Naive B cell (primary cell): ENCODE measurements at regions not wholly inside any gene's neighbourhood (a gene's known extent, or its start where the extent isn't known, plus 50 kb on each side); places are given as distances from the start of the nearest gene placed in this dataset.
"Not testable (repeated sequence)": the region's sequence is repeated elsewhere in the genome, so short reads cannot be mapped to it uniquely, and the experiment has no call there.

Experiments used
- ATAC-seq, 2 donors: fragments of 150-1000 bp; cut with Tn5 transposase; 2 replicates each; pipeline ENCODE4 v1.10.0; 2021; ENCODE audit warnings: low read depth in 2 of 2, mild to moderate bottlenecking in 2 of 2, moderate library complexity in 2 of 2
- DNase-seq: peaks from one replicate; pipeline ENCODE4 v3.0.0; 2022
- H3K27ac Mint-ChIP-seq, 6 donors: one replicate each; pipeline ENCODE4 v1.8.0; 2020 to 2022; ENCODE audit warnings: mild to moderate bottlenecking in 6 of 6, mixed read lengths in 6 of 6, moderate library complexity in 5 of 6, inconsistent platforms in 2 of 6
- H3K27me3 Mint-ChIP-seq, 3 donors: one replicate each; pipeline ENCODE4 v1.8.0; 2021 to 2022; ENCODE audit warnings: mixed read lengths in 3 of 3, mild to moderate bottlenecking in 1 of 3
- H3K36me3 Mint-ChIP-seq, 2 donors: one replicate each; pipeline ENCODE4 v1.8.0; 2020 to 2022; ENCODE audit warnings: mixed read lengths in 2 of 2, inconsistent platforms in 1 of 2, mild to moderate bottlenecking in 1 of 2
- H3K4me1 Mint-ChIP-seq, 3 donors: one replicate each; pipeline ENCODE4 v1.8.0; 2020 to 2022; ENCODE audit warnings: mixed read lengths in 3 of 3, inconsistent platforms in 1 of 3, mild to moderate bottlenecking in 1 of 3, moderate library complexity in 1 of 3
- H3K4me3 Mint-ChIP-seq, 8 donors: one replicate each; pipeline ENCODE4 v1.8.0; 2020 to 2022; ENCODE audit warnings: mild to moderate bottlenecking in 8 of 8, mixed read lengths in 8 of 8, moderate library complexity in 8 of 8, inconsistent platforms in 2 of 8
- H3K9me3 Mint-ChIP-seq, 7 donors: one replicate each; pipeline ENCODE4 v1.8.0; 2020 to 2022; ENCODE audit warnings: mixed read lengths in 7 of 7, mild to moderate bottlenecking in 5 of 7, inconsistent platforms in 2 of 7, moderate library complexity in 1 of 7

- Mint-ChIP-seq H3K4me1 (no peaks in the 10 kb centered on the region), H3K9me3 (no peaks in the 10 kb centered on the region), H3K4me3 (no peak overlapping the region), H3K36me3 (no peaks in the 10 kb centered on the region), H3K27me3 (no peaks in the 10 kb centered on the region), H3K27ac (no peak overlapping the region)
- ATAC-seq (no peak), DNase-seq (no peak)
Measured at GRCh38 chr12:59517522-59517921, 78.3 kb upstream of the SLC16A7 start.

- ATAC-seq: peak; percentile 53 to 75
- Mint-ChIP-seq H3K4me3 (peak overlapping the region in 4 of 8 donors; percentile 1 to 59 (median 28)), H3K36me3 (no peaks in the 10 kb centered on the region), H3K9me3 (peaks cover 0 to 2% (median 0%) of the 10 kb centered on the region in 7 donors), H3K27me3 (no peaks in the 10 kb centered on the region), H3K27ac (peak overlapping the region in 4 of 6 donors; percentile 31 to 74 (median 45)), H3K4me1 (peaks cover 18 to 20% (median 19%) of the 10 kb centered on the region in 3 donors)
- peak; percentile 9 for DNase-seq
Measured at GRCh38 chr12:59500915-59501314, 94.9 kb upstream of the SLC16A7 start.

DNA sequence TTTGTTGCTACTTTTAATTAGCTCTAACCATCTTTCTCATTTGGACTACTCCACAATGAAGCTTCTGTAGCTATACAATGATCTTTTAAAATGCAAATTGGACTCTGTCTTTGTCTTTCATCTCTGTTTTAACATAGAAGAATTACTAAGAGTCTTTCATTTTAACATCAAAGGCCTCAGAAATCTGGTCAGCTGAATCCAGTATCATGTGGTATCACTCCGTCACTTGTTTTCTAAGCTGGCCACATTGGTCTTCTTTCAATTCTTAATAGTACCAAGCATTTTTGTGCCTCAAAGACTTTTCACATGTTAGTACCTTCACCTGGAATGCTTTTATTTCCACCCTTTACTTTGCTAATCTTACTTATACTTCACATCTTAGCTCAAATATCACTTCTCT lies 95.5 kb upstream of the SLC16A7 start:
- Mint-ChIP-seq H3K27ac (peak overlapping the region in 5 of 6 donors; percentile 35 to 85 (median 73)), H3K4me1 (peaks cover 18 to 20% (median 19%) of the 10 kb centered on the region in 3 donors), H3K36me3 (no peaks in the 10 kb centered on the region), H3K4me3 (peak overlapping the region in 4 of 8 donors; percentile 1 to 68 (median 6)), H3K27me3 (no peaks in the 10 kb centered on the region), H3K9me3 (peaks cover 0 to 2% (median 0%) of the 10 kb centered on the region in 7 donors)
- ATAC-seq (no peak), DNase-seq (no peak)

DNA sequence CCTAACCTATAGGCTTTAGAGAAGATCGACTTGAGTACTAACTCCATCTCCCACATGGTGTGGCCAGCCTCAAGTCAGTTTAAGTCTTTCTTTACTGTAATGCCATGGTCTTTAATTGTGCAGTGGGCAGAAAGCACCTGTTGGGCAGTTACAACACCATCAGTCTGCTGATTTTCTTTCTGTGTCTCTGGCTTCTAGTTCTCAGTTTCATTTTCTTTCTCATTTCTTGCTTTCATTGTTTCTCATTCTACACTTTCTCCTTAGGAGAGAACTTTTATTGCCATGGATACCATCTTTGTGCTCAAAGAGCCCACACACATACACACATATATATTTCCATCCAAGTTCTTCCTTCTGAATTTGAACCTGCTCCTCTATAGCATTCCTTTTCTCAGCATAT lies 96.1 kb upstream of the SLC16A7 start:
- Mint-ChIP-seq H3K4me3 (peak overlapping the region in 3 of 8 donors; percentile 10 to 68 (median 42)), H3K9me3 (peaks cover 0 to 2% (median 0%) of the 10 kb centered on the region in 7 donors), H3K27me3 (no peaks in the 10 kb centered on the region), H3K4me1 (peaks cover 22 to 24% (median 24%) of the 10 kb centered on the region in 3 donors), H3K27ac (peak overlapping the region in 4 of 6 donors; percentile 20 to 85 (median 64)), H3K36me3 (no peaks in the 10 kb centered on the region)
- no peak for DNase-seq
- ATAC-seq: peak in 1 of 2 donors; percentile 35

DNA sequence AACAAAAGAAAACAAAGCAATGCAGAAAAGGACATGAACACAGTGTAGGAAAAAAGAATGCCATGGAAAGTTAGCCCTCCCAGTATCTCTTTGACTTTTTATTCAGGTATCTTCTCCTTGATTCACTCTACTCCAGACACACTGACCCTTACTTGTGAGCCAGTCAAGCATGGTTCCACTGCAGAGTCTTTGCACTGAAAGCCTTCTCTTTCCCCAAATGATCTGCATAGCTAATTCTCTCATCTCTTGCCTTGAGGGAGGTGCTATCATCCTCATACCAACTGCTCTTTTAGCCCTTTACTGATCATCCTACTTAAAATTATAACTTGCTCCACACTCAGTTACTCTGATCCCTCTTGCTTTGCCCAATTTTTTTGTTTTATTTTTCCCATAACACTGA lies 101.2 kb upstream of the SLC16A7 start:
- ATAC-seq: peak in 1 of 2 donors; percentile 41
- no peaks in the 10 kb centered on the region for H3K36me3 Mint-ChIP-seq
- no peak for DNase-seq
- no peaks in the 10 kb centered on the region for H3K27me3 Mint-ChIP-seq
- peaks cover 0 to 3% (median 0%) of the 10 kb centered on the region in 7 donors for H3K9me3 Mint-ChIP-seq
- H3K4me3 Mint-ChIP-seq: peak overlapping the region in 1 of 8 donors; percentile 64
- H3K27ac Mint-ChIP-seq: peak overlapping the region in 1 of 6 donors; percentile 5
- peaks cover 18 to 23% (median 20%) of the 10 kb centered on the region in 3 donors for H3K4me1 Mint-ChIP-seq

DNA sequence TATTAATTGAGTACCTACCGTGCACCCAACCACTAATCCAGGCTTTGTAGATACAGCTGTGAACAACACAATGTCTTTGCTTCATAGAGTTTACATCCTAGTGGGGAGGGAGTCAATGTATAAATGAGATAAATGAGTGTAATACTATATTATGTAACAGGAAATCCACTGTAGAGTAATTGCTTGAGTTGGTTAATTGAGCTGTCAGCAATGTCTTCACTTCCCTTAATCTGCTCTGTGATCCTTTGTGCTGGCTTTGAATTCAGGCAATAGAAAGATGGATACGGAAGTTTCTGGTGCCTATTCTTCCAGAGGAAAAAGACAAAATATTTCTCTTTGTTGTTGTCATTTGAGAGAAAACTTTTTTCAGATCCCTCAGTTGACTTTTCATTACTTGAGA lies 104.0 kb upstream of the SLC16A7 start:
- Mint-ChIP-seq H3K27ac (no peak overlapping the region), H3K27me3 (no peaks in the 10 kb centered on the region), H3K36me3 (peaks cover 0 to under 1% of the 10 kb centered on the region in 2 donors), H3K4me3 (no peak overlapping the region), H3K9me3 (peaks cover 0 to 7% (median 2%) of the 10 kb centered on the region in 7 donors), H3K4me1 (peaks cover 15 to 21% (median 17%) of the 10 kb centered on the region in 3 donors)
- ATAC-seq: no peak
- no peak for DNase-seq

DNA sequence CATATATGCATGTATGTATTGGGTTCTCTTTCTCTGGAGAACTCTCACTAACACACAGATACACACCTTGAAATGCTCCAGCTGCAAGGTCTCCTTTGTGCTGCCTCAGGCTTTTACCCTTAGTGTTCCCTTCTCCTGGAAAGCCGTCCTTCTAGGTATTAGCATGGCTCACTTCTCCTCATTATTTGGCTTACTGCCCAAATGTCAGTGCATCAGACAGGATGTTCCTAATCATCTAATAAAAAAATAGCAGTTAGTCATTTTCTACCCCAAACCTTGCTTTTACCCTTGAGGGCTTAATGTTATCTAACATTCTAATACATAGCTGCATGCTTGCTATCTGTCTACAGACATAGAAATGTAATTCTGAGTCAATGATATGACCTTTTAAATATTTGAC lies 109.0 kb upstream of the SLC16A7 start:
- Mint-ChIP-seq H3K4me3 (peak overlapping the region in 2 of 8 donors; percentile 29 to 54), H3K36me3 (peaks cover 0 to 7% of the 10 kb centered on the region in 2 donors), H3K27ac (peak overlapping the region in 2 of 6 donors; percentile 57 to 63), H3K9me3 (peaks cover 2 to 15% (median 9%) of the 10 kb centered on the region in 7 donors), H3K27me3 (no peaks in the 10 kb centered on the region), H3K4me1 (peaks cover 15 to 24% (median 22%) of the 10 kb centered on the region in 3 donors)
- no peak for ATAC-seq
- DNase-seq: no peak

DNA sequence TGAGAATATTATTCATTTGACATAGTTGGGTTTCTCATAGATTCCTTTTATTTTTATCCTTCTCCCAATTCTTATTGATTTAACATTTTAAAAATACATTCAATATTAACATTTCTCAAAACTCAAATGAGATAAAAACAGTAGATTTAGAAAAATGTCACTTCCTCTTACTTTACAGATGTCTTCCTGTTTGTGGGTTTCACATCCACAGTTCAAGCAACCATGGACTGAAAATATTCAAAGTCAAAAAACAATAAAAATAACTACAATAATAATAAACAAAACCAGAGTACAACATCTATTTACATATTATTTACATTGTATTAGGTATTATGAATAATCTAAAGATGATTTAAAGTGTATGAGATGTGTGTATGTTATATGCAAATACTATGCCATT lies 111.3 kb upstream of the SLC16A7 start:
- ATAC-seq: peak; percentile 89 to 96
- H3K27me3 Mint-ChIP-seq: no peaks in the 10 kb centered on the region
- peak overlapping the region in 5 of 8 donors; percentile 0 to 55 (median 15) for H3K4me3 Mint-ChIP-seq
- H3K4me1 Mint-ChIP-seq: peaks cover 14 to 22% (median 22%) of the 10 kb centered on the region in 3 donors
- H3K27ac Mint-ChIP-seq: peak overlapping the region in 3 of 6 donors; percentile 3 to 63 (median 13)
- DNase-seq: peak; percentile 40
- H3K36me3 Mint-ChIP-seq: peaks cover 0 to 7% of the 10 kb centered on the region in 2 donors
- H3K9me3 Mint-ChIP-seq: peaks cover 3 to 15% (median 8%) of the 10 kb centered on the region in 7 donors

DNA sequence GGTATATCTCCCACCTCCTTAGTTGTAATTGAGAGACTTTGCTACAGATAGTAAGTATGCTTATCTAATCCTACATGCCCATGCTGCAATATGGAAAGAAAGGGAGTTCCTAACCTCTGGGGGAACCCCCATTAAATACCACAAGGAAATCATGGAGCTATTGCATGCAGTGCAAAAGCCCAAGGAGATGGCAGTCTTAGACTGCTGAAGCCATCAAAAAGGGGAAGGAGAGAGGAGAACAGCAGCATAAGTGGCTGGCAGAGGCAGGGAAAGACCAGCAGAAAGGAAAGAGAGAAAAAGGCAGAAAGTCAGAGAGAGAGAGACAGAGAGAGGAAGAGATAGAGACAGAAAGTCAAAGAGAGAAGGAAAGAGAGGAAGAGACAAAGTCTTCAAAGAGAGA lies 121.6 kb upstream of the SLC16A7 start:
- H3K4me1 Mint-ChIP-seq: peaks cover 17 to 21% (median 19%) of the 10 kb centered on the region in 3 donors
- peaks cover 0 to 22% (median 6%) of the 10 kb centered on the region in 7 donors for H3K9me3 Mint-ChIP-seq
- not testable (repeated sequence) for DNase-seq, H3K4me3 Mint-ChIP-seq, H3K36me3 Mint-ChIP-seq, H3K27me3 Mint-ChIP-seq, ATAC-seq
- H3K27ac Mint-ChIP-seq: peak overlapping the region in 3 of 6 donors; percentile 2 to 89 (median 62)

GRCh38 chr12:59472273-59472672 lies 123.6 kb upstream of the SLC16A7 start:
- ATAC-seq: peak; percentile 93 to 97
- peaks cover 0 to 4% of the 10 kb centered on the region in 2 donors for H3K36me3 Mint-ChIP-seq
- peak overlapping the region in 6 of 8 donors; percentile 19 to 61 (median 35) for H3K4me3 Mint-ChIP-seq
- DNase-seq: peak; percentile 61
- H3K27ac Mint-ChIP-seq: peak overlapping the region in 4 of 6 donors; percentile 69 to 95 (median 84)
- peaks cover 17 to 21% (median 19%) of the 10 kb centered on the region in 3 donors for H3K4me1 Mint-ChIP-seq
- H3K9me3 Mint-ChIP-seq: peaks cover 0 to 22% (median 8%) of the 10 kb centered on the region in 7 donors
- H3K27me3 Mint-ChIP-seq: no peaks in the 10 kb centered on the region

- peak overlapping the region in 1 of 6 donors; percentile 9 for H3K27ac Mint-ChIP-seq
- H3K27me3 Mint-ChIP-seq: peaks cover 0 to 7% (median 0%) of the 10 kb centered on the region in 3 donors
- DNase-seq (no peak), ATAC-seq (no peak)
- H3K4me3 Mint-ChIP-seq: no peak overlapping the region
- no peaks in the 10 kb centered on the region for H3K36me3 Mint-ChIP-seq
- H3K9me3 Mint-ChIP-seq: no peaks in the 10 kb centered on the region
- no peaks in the 10 kb centered on the region for H3K4me1 Mint-ChIP-seq
Measured at GRCh38 chr12:59459966-59460660, 135.7 kb upstream of the SLC16A7 start.

- ATAC-seq (no peak), DNase-seq (no peak)
- Mint-ChIP-seq H3K9me3 (peaks cover 0 to 14% (median 5%) of the 10 kb centered on the region in 7 donors), H3K4me3 (no peak overlapping the region), H3K27ac (no peak overlapping the region), H3K4me1 (no peaks in the 10 kb centered on the region), H3K27me3 (peaks cover 0 to 6% (median 0%) of the 10 kb centered on the region in 3 donors), H3K36me3 (peaks cover 0 to 5% of the 10 kb centered on the region in 2 donors)
Measured at GRCh38 chr12:59453475-59453874, 142.4 kb upstream of the SLC16A7 start.

- peaks cover 0 to 5% of the 10 kb centered on the region in 2 donors for H3K36me3 Mint-ChIP-seq
- H3K27me3 Mint-ChIP-seq: peaks cover 0 to 6% (median 0%) of the 10 kb centered on the region in 3 donors
- DNase-seq: no peak
- no peak for ATAC-seq
- H3K4me3 Mint-ChIP-seq: no peak overlapping the region
- no peaks in the 10 kb centered on the region for H3K4me1 Mint-ChIP-seq
- H3K9me3 Mint-ChIP-seq: peaks cover 0 to 14% (median 5%) of the 10 kb centered on the region in 7 donors
- no peak overlapping the region for H3K27ac Mint-ChIP-seq
Measured at GRCh38 chr12:59452746-59453145, 143.1 kb upstream of the SLC16A7 start.

DNA sequence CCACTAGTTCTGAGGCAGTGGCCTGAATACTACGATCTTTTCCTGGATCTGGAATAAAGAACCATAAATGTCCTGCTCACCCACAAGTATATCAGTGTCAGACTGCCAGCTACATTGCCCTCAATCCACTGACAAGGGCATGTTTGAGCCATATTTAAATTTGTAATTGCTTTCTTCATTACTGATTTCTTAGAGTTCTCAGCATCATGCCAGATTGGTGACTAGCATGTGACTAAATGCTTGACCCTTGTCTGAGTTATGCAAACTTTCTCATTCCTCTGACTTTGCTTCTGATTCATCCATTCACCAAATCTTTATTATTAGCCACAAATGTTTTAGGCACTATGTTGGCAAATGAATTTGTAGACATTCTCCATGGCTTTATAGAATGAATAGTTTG lies 143.6 kb upstream of the SLC16A7 start:
- peaks cover 0 to 5% of the 10 kb centered on the region in 2 donors for H3K36me3 Mint-ChIP-seq
- ATAC-seq: no peak
- DNase-seq: no peak
- H3K4me3 Mint-ChIP-seq: no peak overlapping the region
- H3K4me1 Mint-ChIP-seq: no peaks in the 10 kb centered on the region
- no peak overlapping the region for H3K27ac Mint-ChIP-seq
- H3K27me3 Mint-ChIP-seq: peaks cover 0 to 6% (median 0%) of the 10 kb centered on the region in 3 donors
- peaks cover 0 to 14% (median 5%) of the 10 kb centered on the region in 7 donors for H3K9me3 Mint-ChIP-seq
